Right lobe of liver (tissue), 6 donors: ENCODE measurements at regions not wholly inside any gene's neighbourhood (a gene's known extent, or its start where the extent isn't known, plus 50 kb on each side); places are given as distances from the start of the nearest gene placed in this dataset.

Experiments
- ATAC-seq, 4 donors: fragments of 200-7000 bp; cut with Tn5 transposase; one replicate each; pipeline ENCODE4 v1.9.1; 2020; ENCODE audit warnings: mild to moderate bottlenecking in 4 of 4, moderate library complexity in 4 of 4
- DNase-seq, 3 donors: peaks; one replicate each; pipeline ENCODE4 v3.0.0-alpha.2; 2020
- H3K27ac ChIP-seq, 3 donors: fragments of 200-600 bp; one replicate each; pipeline ENCODE4 v1.8.0; 2022
- H3K27me3 ChIP-seq, 2 donors: fragments of 200-600 bp; one replicate each; pipeline ENCODE4 v1.8.0; 2022
- H3K36me3 ChIP-seq, 4 donors: fragments of 200-600 bp; sonication (generic) in 1 of 4; one replicate each; pipeline versions ENCODE4 v1.5.1 to v1.8.0; 2017 to 2022; ENCODE audit warnings: control low read depth in 1 of 4
- H3K4me1 ChIP-seq, 4 donors: fragments of 200-600 bp; sonication (generic) in 1 of 4; one replicate each; pipeline versions ENCODE4 v1.5.1 to v1.8.0; 2017 to 2022; ENCODE audit warnings: control low read depth in 1 of 4
- H3K4me3 ChIP-seq, 3 donors: fragments of 200-600 bp; one replicate each; pipeline ENCODE4 v1.8.0; 2022
- H3K9me3 ChIP-seq, 4 donors: fragments of 200-600 bp; sonication (generic) in 1 of 4; one replicate each; pipeline versions ENCODE4 v1.5.1 to v1.8.0; 2017 to 2022; ENCODE audit warnings: control low read depth in 1 of 4
- CTCF ChIP-seq, 4 donors: fragments of 200-600 bp in 3 of 4; fragments of 450-650 bp in 1 of 4; IDR thresholded peaks; one replicate each; pipeline versions ENCODE4 v1.5.1 to v1.8.0; 2016 to 2022; ENCODE audit warnings: antibody characterized with exemption in 4 of 4, mild to moderate bottlenecking in 2 of 4
- POLR2A ChIP-seq: fragments of 450-650 bp; IDR thresholded peaks from one replicate; pipeline ENCODE4 v1.6.1; 2017; ENCODE audit warnings: antibody characterized with exemption, mild to moderate bottlenecking
- WGBS: methylation state at CpG from one replicate; pipeline ENCODE4 v1.1.6; 2018; ENCODE audit warnings: low coverage, low lambda C conversion rate; ENCODE audit not compliant: insufficient coverage; ENCODE audit errors: missing lambda C conversion rate; 5-methylcytosine and 5-hydroxymethylcytosine counted together
- intact Hi-C, 2 donors: fragments of 100-400 bp; cut with DNase I; formaldehyde crosslinking; loops; one replicate each; pipeline versions ENCODE4 v1.11.2 to v1.14.1; 2022
- donor health status: DM: no; HTN: yes; CAD: no.
- donor health status: DM: no; HTN: no; CAD: no.
- donor health status: DM: no; HTN: no; CAD: no.
- donor health status: DM: no; HTN: yes; CAD: no.
- donor health status: DM: no; HTN: yes; CAD: no.

DNA sequence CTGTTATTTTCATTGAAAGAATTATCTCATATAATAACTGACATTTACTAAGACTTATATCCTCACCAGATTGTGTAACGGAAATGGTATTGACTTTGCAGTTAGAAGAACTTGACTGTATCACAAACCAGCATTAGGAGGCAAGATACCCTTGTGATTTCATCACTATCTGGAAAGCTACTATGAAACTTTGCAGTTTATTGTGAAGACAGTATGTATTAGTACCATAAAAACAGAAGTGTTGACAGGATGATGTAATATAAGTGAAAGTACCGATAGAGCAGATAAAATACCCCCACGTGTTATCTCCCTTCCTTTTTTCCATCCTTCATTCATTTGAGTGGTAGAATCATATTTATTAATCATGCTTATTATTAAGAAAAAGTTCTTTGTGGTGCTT, 365.7 kb upstream of the KLHL1 start:
- ATAC-seq: no peak
- intact Hi-C loops: no loop called here

GRCh38 chr13:70469077-70469476, 360.8 kb upstream of the KLHL1 start:
- H3K27me3 ChIP-seq: no peaks in the 10 kb centered on the region
- WGBS: 86% methylated on average over 3 of the region's 3 CpGs
- no peak for TF ChIP-seq POLR2A
- TF ChIP-seq CTCF (IDR thresholded peaks at IDR 0.05): no peak
- H3K9me3 ChIP-seq: no peaks in the 10 kb centered on the region
- no peaks in the 10 kb centered on the region for H3K4me1 ChIP-seq
- intact Hi-C loops: no loop called here
- H3K27ac ChIP-seq: no peak overlapping the region
- ATAC-seq: no peak
- no peaks in the 10 kb centered on the region for H3K36me3 ChIP-seq
- DNase-seq: no peak
- no peak overlapping the region for H3K4me3 ChIP-seq

More for the DNA sequence above, 365.7 kb upstream of the KLHL1 start:
- Histone ChIP-seq H3K27me3 (no peaks in the 10 kb centered on the region), H3K27ac (no peak overlapping the region), H3K4me1 (no peaks in the 10 kb centered on the region), H3K4me3 (no peak overlapping the region), H3K9me3 (no peaks in the 10 kb centered on the region), H3K36me3 (no peaks in the 10 kb centered on the region)
- TF ChIP-seq POLR2A: no peak
- no peak for TF ChIP-seq CTCF (IDR thresholded peaks at IDR 0.05)
- DNase-seq: no peak
- WGBS: 42% methylated on average over 3 of the region's 3 CpGs

DNA sequence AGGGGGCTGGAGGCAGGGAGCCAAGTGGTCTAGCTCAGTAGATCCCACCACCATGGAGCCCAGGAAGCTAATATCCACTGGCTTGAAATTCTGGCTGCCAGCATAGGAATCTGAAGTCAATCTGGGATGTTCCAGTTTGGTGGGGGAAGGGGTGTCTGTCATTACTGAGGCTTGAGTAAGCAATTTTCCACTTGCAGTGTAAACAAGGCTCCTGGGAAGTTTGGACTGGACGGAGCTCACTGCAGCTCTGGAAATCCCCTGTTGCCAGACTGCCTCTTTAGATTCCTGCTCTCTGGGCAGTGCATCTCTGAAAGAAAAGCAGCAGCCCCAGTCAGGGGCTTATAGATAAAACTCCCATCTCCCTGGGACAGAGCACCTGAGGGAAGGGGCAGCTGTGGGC, 349.2 kb upstream of the KLHL1 start:
- no peaks in the 10 kb centered on the region for H3K9me3 ChIP-seq
- no peaks in the 10 kb centered on the region for H3K36me3 ChIP-seq
- H3K4me3 ChIP-seq: no peak overlapping the region
- TF ChIP-seq POLR2A: no peak
- no peak for TF ChIP-seq CTCF (IDR thresholded peaks at IDR 0.05)
- ATAC-seq: peak; percentile 72 to 100 (median 99)
- WGBS: no CpG with 5 or more reads among the region's 1 CpG
- DNase-seq: peak in 1 of 3 donors; percentile 22
- intact Hi-C loops: no loop called here
- no peaks in the 10 kb centered on the region for H3K27me3 ChIP-seq
- H3K4me1 ChIP-seq: no peaks in the 10 kb centered on the region
- no peak overlapping the region for H3K27ac ChIP-seq

GRCh38 chr13:70448820-70449219, 340.6 kb upstream of the KLHL1 start:
- no peaks in the 10 kb centered on the region for H3K36me3 ChIP-seq
- H3K4me1 ChIP-seq: no peaks in the 10 kb centered on the region
- no peak for ATAC-seq
- no peak overlapping the region for H3K4me3 ChIP-seq
- intact Hi-C loops: no loop called here
- no peak for DNase-seq
- TF ChIP-seq POLR2A (no peak), CTCF (IDR thresholded peaks at IDR 0.05) (no peak)
- no peaks in the 10 kb centered on the region for H3K9me3 ChIP-seq
- no peak overlapping the region for H3K27ac ChIP-seq
- WGBS: 73% methylated on average over 2 of the region's 2 CpGs
- H3K27me3 ChIP-seq: no peaks in the 10 kb centered on the region

DNA sequence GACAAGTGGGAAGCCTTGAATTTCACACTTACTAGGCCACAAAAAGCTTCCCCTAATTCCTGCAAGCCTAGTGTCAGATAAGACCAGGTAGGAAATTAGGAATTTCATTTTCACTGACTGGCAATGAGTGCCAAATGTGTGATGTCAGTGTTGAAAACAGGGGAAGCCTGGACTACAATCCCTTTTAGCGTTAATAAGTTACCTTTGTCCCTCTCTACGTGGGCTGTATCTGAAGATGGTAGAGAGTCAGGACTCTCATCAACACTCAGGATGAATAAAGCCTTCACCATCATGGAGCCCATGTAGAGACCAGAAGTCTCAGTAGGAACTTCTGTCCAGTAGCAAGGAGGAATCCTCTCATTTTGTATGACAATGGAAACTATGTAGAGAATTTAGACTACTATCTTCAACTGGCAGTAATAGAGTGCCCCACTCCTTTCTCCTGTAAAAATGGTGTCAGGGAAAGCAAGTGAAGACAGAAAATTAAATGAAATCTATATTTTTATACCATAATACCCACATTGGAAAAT, 324.1 kb upstream of the KLHL1 start:
- intact Hi-C loops: no loop called here
- Histone ChIP-seq H3K4me3 (no peak overlapping the region), H3K36me3 (no peaks in the 10 kb centered on the region), H3K9me3 (no peaks in the 10 kb centered on the region), H3K4me1 (no peaks in the 10 kb centered on the region), H3K27ac (no peak overlapping the region), H3K27me3 (no peaks in the 10 kb centered on the region)
- TF ChIP-seq CTCF (IDR thresholded peaks at IDR 0.05) (no peak), POLR2A (no peak)
- 79% methylated on average over 2 of the region's 2 CpGs for WGBS
- no peak for ATAC-seq
- DNase-seq: no peak
